NCI-H146 treated with DMSO at 0.1 percent for 48 hours (cell line): ENCODE measurements at regions not wholly inside any gene's neighbourhood (a gene's known extent, or its start where the extent isn't known, plus 50 kb on each side); places are given as distances from the start of the nearest gene placed in this dataset.
"Not testable (repeated sequence)": the region's sequence is repeated elsewhere in the genome, so short reads cannot be mapped to it uniquely, and the experiment has no call there.

Experiments used
- DNase-seq: peaks from one replicate; lab custom pipeline; 2025; ENCODE audit not compliant: unreplicated experiment; lab: John Stamatoyannopoulos, UW

DNA sequence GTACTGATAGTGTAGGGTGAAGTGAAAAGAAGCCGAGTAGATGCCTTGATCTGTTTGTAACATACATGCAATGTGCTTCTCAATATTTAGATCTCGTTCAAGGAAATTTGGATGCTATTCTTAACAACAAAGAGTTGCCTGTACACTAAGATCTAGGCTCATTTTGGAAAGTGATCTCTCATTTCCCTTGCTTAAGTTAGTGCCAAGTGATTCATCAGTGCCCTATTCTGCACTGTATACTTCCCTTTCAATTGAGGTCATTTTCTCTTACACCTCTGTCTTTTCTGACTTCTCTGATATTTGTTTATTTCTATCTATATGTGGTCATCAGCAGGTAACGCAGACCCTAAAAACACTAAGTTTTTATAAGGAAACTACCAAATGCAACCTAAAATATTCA, 528.6 kb upstream of the PTPRD start:
- DNase-seq = no peak

DNA sequence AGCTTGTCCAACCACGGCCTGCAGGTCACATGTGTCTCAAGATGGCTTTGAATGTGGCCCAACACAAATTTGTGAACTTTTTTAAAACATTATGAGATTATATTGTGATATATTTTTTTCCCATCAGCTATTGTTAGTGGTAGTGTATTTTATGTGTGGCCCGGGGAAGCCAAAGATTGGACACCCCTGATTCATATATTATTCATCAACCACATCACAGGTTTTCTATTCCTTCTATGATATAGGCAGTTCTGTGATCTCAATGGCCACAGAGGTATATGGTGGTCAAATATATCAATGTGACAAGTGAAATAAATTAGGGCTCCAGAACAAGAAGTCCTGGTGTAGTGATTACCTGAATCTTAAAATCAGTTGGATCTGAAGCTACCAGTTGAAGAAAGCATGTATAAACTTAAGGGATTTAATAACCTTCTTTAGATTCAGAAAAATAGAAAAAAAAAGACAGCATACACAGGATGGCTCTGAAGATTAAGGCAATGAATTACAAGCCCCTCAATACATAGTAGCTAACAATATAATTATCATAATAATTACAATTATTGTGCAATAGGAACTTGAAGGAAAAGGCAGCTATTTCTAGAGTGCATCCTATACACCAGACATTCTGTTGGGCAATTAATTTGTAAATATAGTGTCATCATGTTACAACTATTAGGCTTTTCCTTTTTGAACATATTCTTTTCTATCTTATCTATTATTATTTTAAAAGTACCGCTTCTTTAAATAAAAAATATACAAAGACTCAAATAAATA, 530.4 kb upstream of the PTPRD start:
- DNase-seq = no peak

DNA sequence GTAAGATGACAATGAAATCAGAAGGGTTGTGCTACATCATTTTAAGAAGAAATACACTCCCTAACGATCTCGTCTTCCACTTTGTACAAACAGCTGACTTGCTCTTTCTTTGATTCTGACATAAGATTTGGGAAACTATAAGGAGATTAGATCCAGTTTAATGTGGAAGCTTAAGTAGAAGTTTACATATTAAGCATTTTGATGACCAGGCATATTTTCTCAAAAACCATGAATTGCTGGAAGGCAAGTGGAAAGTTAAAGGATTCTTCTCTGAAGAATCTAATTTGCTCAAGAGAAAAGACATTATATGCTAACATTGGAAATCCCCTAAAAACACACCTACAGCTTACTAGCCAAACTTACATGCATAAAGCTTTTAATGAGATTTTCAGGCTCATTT, 531.9 kb upstream of the PTPRD start:
- no peak for DNase-seq

DNA sequence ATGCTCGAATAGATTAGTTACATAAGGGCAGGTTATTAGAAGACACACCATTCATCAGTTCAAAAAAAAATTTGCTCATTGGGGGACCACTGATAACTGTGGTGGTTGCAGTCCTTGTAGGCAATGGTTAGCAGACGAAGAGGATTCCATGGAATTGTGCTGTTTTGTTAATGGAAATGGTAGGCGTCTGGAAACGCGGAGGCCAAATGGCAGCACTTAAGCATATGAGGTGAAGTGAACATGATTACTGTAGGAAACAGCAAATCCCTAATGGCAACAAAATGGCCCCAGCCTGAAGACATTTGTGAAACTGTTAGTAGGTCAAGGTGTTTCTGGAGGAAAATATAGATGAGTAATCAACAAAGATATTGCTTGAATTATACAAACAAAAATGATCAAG, 535.4 kb upstream of the PTPRD start:
- DNase-seq = no peak

DNA sequence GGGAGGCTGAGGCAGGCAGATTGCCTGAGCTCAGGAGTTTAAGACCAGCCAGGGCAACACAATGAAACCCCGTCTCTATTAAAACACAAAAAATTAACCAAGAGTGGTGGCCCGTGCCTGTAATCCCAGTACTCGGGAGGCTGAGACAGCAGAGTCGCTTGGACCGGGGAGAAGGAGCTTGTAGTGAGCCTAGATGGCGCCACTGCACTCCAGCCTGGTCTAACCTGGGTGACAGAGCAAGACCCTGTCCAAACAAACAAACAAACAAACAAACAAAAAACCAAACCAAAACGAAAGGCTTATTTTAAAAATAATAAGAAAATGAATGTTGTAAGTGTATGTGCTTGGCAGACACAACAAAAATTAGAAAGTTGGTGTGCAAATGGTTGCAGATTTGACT, 536.3 kb upstream of the PTPRD start:
- no peak for DNase-seq

DNA sequence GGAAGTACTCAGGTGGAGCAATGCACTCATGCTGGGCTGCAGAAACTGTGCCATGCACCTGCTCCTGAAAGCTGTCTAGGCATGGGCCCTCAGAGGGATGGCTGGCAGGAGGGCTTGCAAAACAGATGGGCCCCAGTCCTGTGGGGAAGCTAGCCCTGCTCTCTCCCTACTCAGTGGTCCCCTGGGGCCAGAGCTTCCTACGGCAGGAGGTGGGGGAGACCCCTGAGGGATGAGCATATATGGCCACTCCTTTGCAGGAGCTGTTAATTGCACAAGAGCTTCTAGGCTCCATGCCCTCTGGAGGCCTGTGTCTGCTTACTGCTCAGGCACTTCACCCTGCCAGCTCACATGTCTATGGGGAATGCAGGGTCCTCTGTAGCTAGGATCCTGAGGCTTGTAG, 545.3 kb upstream of the PTPRD start:
- DNase-seq = no peak

DNA sequence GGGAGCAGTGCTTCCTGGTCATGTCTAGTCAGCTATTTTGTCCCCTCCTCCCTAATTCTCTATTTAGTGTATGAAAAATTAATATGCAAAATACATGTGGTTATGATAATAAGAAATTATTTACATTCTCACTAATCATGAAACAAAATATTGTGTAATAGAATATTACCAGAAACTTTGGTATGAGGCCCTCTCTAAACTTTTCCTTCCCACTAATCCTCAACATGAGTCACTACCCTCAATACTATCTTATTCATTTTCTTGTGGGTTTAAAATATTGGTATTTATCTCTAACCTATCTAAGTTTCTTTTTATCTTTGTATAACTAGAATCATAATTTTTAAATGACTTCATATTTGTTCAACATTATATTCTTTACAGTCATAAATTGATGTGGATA, 545.9 kb upstream of the PTPRD start:
- DNase-seq = no peak

DNA sequence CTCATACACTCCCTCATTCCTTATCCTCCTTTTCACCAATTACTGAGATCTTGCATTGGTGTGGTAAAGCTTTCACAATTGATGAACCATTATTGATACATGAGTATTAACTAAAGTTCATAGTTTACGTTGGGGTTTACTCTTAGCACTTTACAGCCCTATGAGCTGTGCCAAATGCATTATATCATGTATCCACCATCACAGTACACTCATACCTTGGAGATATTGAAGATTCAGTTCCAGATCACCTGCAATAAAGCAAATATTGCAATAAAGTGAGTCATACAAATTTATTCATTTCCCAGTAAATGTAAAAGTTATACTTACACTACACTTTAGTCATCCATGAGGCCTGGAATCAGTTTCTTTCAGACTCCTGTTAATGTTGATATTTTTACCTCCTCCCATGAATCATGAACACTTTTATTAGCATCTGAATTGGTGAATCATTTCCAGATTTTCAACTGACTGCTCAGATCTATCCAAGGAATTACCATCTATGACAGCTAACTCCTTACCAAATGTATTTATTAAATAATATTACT, 546.6 kb upstream of the PTPRD start:
- DNase-seq = no peak

DNA sequence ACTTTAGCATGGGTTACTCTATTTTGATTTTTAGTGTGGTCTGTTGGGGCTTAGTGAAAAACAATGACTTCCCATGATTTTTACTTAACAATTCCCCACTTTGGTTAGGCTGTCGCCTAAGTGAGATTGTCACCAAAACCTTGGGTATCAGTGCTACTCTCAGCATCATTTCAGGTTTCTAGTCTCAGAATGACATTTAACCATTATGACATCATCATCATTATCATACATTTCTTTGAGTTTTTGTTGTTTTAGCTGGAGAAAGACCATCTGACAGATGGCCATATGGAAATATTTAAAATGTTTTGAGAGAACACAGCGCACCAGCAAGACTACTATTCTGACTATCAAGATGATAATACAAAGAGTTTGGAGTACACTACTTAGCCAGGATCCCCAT, 551.0 kb upstream of the PTPRD start:
- DNase-seq = no peak

DNA sequence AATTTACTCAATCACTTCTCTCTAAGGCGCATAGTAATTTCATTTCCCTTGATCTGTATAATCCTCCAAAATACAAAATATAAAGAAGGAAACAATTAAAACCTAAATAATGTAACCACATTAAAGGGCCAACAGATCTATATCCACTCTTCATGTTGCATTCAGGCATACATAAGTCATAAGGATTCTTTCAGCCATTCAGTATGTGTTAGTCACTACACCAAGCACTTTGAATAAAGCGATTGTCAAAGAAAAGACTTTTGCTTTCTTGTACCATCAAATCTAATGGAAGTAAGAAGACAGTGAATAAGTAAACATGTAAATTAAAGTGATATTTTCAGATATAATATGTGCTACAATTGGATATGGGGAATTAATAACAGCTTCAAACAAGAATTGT, 569.2 kb upstream of the PTPRD start:
- no peak for DNase-seq

DNA sequence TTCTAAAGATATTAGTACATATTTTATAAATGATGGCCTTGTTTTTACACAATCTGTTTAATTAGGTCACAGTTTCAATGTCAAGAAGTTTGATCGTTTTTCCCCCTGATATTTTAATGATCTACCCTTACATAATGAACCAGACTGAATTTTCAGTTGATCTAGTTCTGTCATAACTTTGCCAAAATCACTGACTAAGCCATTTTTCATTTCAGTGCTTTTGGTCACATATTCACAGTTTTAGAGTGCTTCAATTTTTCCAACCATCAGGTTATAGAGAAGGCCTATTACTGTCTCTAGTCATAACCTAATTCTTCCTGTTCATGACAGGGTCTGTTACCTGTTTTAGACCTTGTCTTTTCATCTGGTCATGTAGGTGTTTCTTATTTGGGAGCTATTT, 577.9 kb upstream of the PTPRD start:
- DNase-seq = no peak

DNA sequence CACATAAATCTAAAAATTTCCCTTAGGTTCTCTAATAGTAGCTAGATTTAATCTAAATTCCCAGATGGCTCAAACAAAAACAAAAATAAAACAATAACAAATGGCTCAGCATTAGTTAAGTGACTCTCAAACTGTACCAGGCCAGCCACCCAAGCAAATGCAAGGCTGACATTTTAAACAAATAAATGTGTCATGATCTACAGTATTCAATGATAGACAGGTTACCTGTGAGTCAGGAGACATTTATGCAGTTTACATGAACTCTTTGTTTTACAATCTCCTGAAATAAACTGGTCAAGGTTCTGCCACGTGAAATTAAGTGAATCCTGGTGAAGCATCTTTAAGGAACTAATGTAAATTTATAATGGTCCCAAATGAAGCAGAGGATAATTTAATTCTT, 580.2 kb upstream of the PTPRD start:
- no peak for DNase-seq

DNA sequence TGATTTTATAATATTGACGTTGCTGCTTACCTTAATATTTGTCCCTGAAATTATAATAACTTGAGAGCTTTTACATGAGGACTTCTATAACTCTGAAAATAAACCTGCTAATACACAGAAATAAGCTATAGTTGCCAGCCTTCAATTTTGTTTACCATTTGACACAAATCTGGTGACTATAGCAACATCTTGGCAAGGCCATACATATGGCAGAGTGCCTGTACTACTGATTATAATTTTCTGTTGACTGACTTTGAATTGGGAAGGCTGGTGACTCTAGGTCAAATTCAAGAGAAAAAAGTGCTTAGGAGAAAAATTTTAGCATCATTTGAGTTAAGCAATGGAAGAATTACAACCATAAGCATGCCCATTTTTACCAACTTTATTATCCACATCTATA, 581.4 kb upstream of the PTPRD start:
- DNase-seq = no peak

DNA sequence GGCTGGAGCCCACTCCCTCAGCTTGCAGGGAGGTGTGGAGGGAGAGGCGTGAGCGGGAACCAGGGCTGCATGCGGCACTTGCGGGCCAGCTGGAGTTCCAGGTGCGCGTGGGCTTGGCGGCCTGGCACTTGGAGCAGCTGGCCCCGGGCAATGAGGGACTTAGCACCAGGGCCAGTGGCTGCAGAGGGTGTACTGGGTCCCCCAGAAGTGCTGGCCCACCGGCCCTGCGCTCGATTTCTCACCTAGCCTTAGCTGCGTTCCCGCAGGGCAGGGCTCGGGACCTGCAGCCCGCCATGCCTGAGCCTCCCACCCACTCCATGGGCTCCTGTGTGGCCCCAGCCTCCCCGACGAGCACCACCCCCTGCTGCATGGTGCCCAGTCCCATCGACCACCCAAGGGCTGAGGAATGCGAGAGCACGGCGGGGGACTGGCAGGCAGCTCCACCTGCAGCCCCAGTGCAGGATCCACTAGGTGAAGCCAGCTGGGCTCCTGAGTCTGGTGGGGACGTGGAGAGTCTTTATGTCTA, 584.1 kb upstream of the PTPRD start:
- DNase-seq = not testable (repeated sequence)

DNA sequence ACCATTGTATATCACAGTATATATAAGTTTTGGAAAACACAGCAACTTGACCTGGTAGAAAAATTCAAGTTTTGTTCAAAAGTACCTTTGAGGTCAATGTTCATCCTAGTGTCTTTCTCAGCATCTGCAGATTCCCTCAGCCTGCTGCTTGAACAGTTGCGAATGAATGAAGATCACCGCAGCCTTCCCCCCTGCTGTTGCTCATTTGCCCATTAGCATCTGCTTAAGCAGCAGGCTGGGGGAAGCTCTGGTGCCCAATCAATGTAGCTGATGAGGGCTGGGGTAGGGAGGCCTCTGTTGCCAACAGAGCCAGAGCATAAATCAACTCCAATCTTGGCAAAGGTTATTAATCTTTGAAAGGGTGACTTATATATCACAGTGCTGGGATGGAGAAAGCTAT, 586.5 kb upstream of the PTPRD start:
- DNase-seq = no peak

DNA sequence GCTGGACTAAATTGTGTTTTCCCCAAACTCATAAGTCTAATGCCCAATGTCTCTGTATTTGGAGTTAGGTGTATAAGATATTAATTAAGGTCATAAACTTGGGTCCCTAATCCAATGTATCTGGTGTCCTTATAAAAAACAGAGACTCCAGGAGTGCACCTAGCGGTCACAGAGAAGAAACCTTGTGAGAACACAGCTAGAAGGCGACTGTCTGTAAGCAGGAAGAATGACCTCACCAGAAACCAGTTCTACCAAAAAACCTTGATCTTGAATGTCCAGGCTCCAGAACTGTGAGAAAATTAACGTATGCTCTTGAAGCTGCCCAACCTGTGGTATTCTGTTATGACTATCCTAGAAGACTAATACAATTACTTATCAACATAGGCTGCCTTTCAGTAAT, 591.7 kb upstream of the PTPRD start:
- DNase-seq = no peak

DNA sequence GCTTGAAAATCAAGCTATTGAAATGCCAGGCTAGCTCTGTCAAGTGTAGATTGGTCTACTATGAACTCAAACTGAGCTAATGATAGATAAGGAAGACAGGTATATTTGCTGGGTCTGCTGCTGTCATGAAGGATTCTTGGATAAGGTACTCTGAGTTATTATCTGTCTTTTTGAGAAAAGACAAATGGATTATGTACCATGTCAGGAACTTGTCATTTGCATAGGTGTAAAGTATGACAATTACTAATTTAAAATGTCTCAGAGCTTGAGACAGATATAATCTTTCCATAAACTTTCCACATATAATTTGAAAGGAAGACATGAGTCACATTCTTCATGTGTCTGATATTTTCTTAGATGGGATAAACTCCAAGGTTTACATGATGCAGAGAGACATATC, 594.1 kb upstream of the PTPRD start:
- no peak for DNase-seq

DNA sequence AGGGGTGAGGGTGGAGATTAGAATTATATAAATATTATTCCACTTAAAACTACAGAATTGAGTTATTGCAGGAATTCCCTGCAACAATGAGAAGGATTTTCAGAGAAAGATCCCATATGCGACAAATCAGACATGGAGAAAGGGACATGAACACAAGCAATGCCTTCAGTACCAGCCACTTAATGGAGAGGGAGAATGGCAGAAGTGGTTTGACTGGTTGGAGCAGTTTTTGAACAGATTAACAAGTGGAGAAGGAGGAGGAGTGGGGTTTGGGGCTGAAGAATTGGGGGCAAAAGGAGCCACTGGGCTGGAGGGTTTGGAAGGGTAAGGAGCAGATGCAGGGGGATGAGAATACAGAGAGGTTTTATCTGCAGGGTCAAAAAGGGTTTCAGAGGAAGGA, 620.9 kb upstream of the PTPRD start:
- DNase-seq = no peak

DNA sequence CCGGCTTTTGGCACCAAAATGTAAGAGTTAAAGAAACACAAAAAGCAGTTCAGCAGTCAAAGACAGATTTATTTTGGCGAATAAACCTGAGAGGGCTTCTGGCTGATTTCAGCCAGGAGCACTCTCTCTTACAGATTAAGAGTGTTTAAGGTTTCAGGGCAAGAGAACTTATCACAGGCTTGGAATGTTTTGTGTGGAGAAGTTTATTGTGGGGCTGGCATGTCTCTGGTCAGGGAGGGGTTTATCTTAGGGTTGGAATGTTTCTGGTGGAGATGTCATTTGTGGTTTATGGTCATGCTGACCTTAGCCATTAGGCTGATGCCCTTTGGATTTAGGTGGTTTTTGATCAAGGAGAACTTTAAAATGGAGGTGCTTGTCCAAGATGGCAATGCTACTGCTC, 622.3 kb upstream of the PTPRD start:
- no peak for DNase-seq

DNA sequence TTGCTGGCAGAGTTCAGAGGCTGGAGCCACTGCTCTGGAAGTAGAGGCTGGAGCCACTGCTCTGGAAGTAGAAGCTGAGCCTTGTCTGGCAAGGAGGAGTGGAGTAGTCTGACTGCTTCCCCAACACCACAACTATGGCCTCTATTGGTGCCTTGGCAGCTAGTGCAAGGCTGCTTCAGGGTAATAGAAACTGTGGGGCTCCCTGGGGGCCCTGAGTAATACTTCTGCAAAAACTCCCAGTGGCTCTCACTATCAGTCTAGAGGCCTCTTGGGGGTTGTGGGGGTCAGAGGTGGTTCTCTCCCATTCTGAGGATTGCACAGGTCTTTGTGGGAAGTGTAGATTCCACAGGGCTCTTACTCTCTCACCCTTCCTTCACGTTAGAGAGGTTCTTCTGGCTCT, 629.0 kb upstream of the PTPRD start:
- DNase-seq = no peak

DNA sequence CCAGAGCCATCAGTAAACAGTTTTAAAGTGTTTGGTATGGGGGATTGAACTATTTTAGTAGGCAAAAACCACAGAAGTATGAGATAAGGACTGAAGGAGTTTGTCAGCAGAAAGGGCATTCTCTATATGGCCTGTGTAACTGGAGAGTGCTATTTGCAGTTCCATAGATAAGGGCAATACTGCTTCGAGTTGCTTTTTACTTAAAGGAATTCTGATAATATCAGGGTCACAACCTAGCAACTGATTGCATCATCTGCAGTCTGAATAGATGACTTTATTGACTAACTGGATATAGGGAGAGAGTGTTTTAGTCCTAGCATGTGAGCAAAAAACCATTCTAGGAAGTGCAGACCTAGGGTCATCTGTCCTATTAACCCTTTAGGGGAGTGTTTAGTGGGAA, 645.2 kb upstream of the PTPRD start:
- DNase-seq = no peak

DNA sequence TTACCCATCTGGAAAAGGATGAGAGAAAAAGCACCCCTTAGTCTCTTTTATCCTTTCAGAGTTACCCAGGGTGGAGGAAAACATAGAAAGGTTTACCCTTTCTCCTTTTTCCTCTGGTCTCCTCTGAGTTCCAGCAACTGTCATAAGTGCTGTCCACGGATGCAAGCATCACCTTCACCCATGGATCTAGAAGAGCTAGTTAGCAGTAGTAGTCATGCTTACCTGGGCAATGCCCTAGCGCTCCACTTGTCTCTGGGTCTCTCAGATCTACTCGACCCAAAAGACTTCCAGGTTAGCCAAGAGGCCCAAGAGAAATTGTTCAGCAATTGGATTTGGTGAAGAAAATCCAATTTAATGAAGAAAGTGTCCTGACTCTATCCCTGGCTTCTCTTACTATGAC, 656.2 kb upstream of the PTPRD start:
- DNase-seq = no peak

DNA sequence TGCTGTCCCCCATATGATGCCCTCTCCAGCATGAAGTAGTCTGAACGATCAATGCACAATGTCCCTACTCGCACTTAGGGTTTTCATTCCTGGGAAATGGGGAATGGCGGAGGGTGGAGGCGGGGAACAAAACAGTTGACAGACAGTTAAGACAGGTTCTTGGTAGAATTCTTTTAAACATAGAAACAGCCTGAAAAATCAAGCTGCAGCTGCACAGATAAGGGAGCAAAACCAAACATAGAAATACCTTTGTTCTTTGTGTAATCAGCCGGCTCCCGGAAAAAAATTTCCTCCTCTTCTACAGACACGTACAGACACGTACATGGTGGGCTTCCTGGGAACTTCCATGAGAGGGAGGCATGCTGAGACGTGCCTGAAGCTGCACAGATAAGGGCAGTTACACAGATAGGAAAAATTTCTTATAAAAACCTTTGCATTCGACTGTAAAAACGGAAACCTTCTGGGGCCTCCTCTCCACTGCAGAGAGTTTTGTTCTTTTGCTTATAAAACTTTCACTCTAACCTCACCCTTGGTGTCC, 662.4 kb upstream of the PTPRD start:
- DNase-seq = peak; percentile 98
